GM21786 (cell line): ENCODE measurements at regions not wholly inside any gene's neighbourhood (a gene's known extent, or its start where the extent isn't known, plus 50 kb on each side); places are given as distances from the start of the nearest gene placed in this dataset.
A peak's percentile ranks its signal among the peaks of the same experiment; 100 is the strongest.

Experiments used
- ATAC-seq: cut with Tn5 transposase; IDR thresholded peaks from one replicate; pipeline ENCODE4 v1.9.1; 2021; ENCODE audit not compliant: unreplicated experiment

- no peak for ATAC-seq
Measured at GRCh38 chr1:199264911-199265310, 626.1 kb downstream of the PTPRC start.

- ATAC-seq, result no peak
Measured at GRCh38 chr1:199265319-199265718, 626.5 kb downstream of the PTPRC start.

- no peak for ATAC-seq
Measured at GRCh38 chr1:199269241-199269640, 630.4 kb downstream of the PTPRC start.

GRCh38 chr1:199272139-199272544, 633.3 kb downstream of the PTPRC start:
- no peak for ATAC-seq

GRCh38 chr1:199272628-199273086, 633.8 kb downstream of the PTPRC start:
- ATAC-seq, result peak; percentile 76

- no peak for ATAC-seq
Measured at GRCh38 chr1:199273837-199274379, 635.1 kb downstream of the PTPRC start.

- no peak for ATAC-seq
Measured at GRCh38 chr1:199279067-199279466, 640.2 kb downstream of the PTPRC start.

- no peak for ATAC-seq
Measured at GRCh38 chr1:199279872-199280645, 641.2 kb downstream of the PTPRC start.

GRCh38 chr1:199282751-199283305, 644.0 kb downstream of the PTPRC start:
- ATAC-seq, result no peak

- no peak for ATAC-seq
Measured at GRCh38 chr1:199283794-199284193, 645.0 kb downstream of the PTPRC start.

- ATAC-seq, result no peak
Measured at GRCh38 chr1:199287206-199287605, 648.4 kb downstream of the PTPRC start.

GRCh38 chr1:199287647-199288046, 648.8 kb downstream of the PTPRC start:
- no peak for ATAC-seq

GRCh38 chr1:199290186-199290585, 651.3 kb downstream of the PTPRC start:
- ATAC-seq, result no peak

GRCh38 chr1:199291022-199291740, 652.3 kb downstream of the PTPRC start:
- ATAC-seq, result no peak

GRCh38 chr1:199292896-199293295, 654.1 kb downstream of the PTPRC start:
- no peak for ATAC-seq

GRCh38 chr1:199295107-199295506, 656.3 kb downstream of the PTPRC start:
- ATAC-seq, result no peak

GRCh38 chr1:199297174-199297573, 658.3 kb downstream of the PTPRC start:
- no peak for ATAC-seq

GRCh38 chr1:199297887-199298286, 659.0 kb downstream of the PTPRC start:
- no peak for ATAC-seq

- ATAC-seq, result no peak
Measured at GRCh38 chr1:199298825-199299224, 660.0 kb downstream of the PTPRC start.

- no peak for ATAC-seq
Measured at GRCh38 chr1:199301472-199302217, 662.8 kb downstream of the PTPRC start.

GRCh38 chr1:199302554-199302953, 663.7 kb downstream of the PTPRC start:
- ATAC-seq, result no peak
